NT2/D1 (cell line): ENCODE measurements at regions not wholly inside any gene's neighbourhood (a gene's known extent, or its start where the extent isn't known, plus 50 kb on each side); places are given as distances from the start of the nearest gene placed in this dataset.
"Not testable (repeated sequence)": the region's sequence is repeated elsewhere in the genome, so short reads cannot be mapped to it uniquely, and the experiment has no call there.

Source experiments
- DNase-seq: peaks from one replicate; pipeline ENCODE4 v3.0.0-alpha.2; 2011; ENCODE audit warnings: low read depth, low spot score
- H3K27me3 ChIP-seq: 2 replicates; pipeline ENCODE4 v1.6.0; 2011; ENCODE audit warnings: mild to moderate bottlenecking; ENCODE audit not compliant: insufficient read length, insufficient read depth
- H3K36me3 ChIP-seq: 2 replicates; pipeline ENCODE4 v1.6.1; 2011; ENCODE audit warnings: mild to moderate bottlenecking, low read length, mixed read lengths; ENCODE audit not compliant: insufficient read depth, insufficient read length
- H3K4me1 ChIP-seq: 2 replicates; pipeline ENCODE4 v1.5.1; 2011; ENCODE audit not compliant: insufficient read depth, insufficient read length
- H3K4me3 ChIP-seq: 2 replicates; pipeline ENCODE4 v1.5.1; 2011; ENCODE audit warnings: low read depth; ENCODE audit not compliant: insufficient read length
- H3K9ac ChIP-seq: 2 replicates; pipeline ENCODE4 v1.6.0; 2011; ENCODE audit warnings: low read depth; ENCODE audit not compliant: insufficient read length
- H3K9me3 ChIP-seq: 2 replicates; pipeline ENCODE4 v1.5.1; 2011; ENCODE audit warnings: mild to moderate bottlenecking, low read length; ENCODE audit not compliant: insufficient read depth
- SUZ12 ChIP-seq: IDR thresholded peaks from 2 replicates; pipeline ENCODE4 v1.6.1; 2011; ENCODE audit not compliant: insufficient read length, insufficient read depth; ENCODE audit errors: extremely low read depth
- YY1 ChIP-seq: IDR thresholded peaks from 2 replicates; pipeline ENCODE4 v1.6.1; 2011; ENCODE audit not compliant: insufficient read length, insufficient read depth
- ZNF274 ChIP-seq: IDR thresholded peaks from 2 replicates; pipeline ENCODE4 v1.6.1; 2011; ENCODE audit warnings: mild to moderate bottlenecking, low read depth, low read length

DNA sequence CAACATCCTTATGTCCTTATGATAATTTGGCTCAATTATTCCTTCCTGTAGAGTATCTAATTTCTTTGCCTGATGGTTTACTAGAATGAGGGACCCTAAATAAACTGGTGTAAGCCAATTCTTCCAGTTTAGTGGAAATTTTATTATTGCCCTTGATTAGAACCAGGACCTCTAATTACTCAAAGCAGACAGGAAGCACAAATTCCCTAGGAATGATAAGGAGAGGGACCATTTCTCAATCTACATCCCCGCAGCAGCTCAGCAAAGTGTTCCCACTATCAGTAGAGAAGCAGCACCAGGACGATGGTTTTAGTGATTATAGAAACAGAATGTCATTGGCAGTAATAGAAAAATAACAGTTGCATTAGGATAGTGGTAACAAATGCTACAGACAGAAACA, 97.1 kb downstream of the PLPPR4 start:
- TF ChIP-seq ZNF274 (no peak), SUZ12 (no peak), YY1 (no peak)
- Histone ChIP-seq H3K36me3 (no peaks in the 10 kb centered on the region), H3K9ac (no peak overlapping the region), H3K9me3 (no peaks in the 10 kb centered on the region), H3K27me3 (no peaks in the 10 kb centered on the region), H3K4me1 (no peaks in the 10 kb centered on the region), H3K4me3 (no peak overlapping the region)
- no peak for DNase-seq

DNA sequence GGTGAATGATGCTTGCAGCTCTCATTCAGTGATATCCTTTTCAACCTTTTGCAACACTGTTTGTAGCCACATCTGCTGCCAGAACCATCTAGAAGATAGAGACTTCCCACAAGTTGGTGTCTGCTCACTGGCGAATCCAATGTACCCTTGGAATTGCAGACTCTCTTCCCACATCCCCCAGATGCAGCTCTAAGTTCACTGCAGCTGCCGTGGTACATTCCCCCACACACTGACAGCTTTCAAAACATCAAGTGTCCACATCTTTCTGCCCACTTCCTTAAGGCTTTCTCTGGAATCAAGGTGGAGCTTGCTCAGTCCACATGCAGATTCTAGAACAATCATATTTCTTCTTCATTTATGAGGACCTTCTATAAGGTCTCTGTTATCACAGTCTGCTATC, 99.2 kb downstream of the PLPPR4 start:
- H3K4me3 ChIP-seq, result no peak overlapping the region
- H3K27me3 ChIP-seq, result no peaks in the 10 kb centered on the region
- H3K4me1 ChIP-seq, result no peaks in the 10 kb centered on the region
- DNase-seq, result no peak
- H3K36me3 ChIP-seq, result no peaks in the 10 kb centered on the region
- TF ChIP-seq SUZ12 (no peak), ZNF274 (no peak), YY1 (no peak)
- no peaks in the 10 kb centered on the region for H3K9me3 ChIP-seq
- H3K9ac ChIP-seq, result no peak overlapping the region

DNA sequence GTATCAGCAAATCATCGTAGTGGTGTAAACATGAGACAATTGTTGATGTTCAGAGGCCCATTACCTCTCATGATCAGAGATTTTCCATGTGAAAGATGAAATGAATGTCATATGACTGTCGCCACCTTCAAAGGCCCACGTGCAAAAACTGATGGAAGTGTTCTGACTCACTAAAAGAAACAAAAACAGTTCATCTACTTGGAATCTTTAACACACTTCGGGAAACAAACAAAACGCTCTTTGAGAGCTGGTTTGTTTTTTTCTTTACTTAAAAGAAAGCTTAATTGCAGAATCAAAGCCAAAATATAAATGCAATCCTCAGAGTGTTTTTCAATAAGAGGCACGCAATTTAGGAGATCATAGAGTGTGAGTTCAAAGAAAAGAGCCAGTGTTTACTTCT, 100.8 kb downstream of the PLPPR4 start:
- Histone ChIP-seq H3K9me3 (no peaks in the 10 kb centered on the region), H3K4me1 (no peaks in the 10 kb centered on the region), H3K4me3 (no peak overlapping the region), H3K27me3 (no peaks in the 10 kb centered on the region), H3K9ac (no peak overlapping the region), H3K36me3 (no peaks in the 10 kb centered on the region)
- TF ChIP-seq YY1, result no peak
- TF ChIP-seq ZNF274, result no peak
- TF ChIP-seq SUZ12, result no peak
- DNase-seq, result no peak

DNA sequence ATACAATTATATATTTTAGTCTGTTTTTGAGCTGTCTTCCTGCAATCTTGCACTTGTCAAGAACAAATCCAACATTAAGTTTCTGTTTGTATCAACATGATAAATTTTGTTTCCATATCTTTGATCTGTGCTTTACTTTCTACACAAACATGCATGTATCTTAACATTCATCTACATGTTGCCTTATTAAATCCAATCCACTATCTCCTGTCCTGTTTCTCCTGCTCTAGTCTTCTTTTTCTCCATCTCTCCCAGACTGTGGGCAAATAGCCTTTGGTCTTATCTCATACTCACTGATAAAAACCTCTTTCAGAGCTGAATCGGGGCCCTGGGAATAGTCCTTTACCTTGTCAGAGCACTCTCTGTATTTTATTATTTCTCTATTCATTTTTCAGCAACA, 101.3 kb downstream of the PLPPR4 start:
- DNase-seq, result no peak
- H3K4me1 ChIP-seq, result no peaks in the 10 kb centered on the region
- TF ChIP-seq SUZ12 (no peak), ZNF274 (no peak), YY1 (no peak)

DNA sequence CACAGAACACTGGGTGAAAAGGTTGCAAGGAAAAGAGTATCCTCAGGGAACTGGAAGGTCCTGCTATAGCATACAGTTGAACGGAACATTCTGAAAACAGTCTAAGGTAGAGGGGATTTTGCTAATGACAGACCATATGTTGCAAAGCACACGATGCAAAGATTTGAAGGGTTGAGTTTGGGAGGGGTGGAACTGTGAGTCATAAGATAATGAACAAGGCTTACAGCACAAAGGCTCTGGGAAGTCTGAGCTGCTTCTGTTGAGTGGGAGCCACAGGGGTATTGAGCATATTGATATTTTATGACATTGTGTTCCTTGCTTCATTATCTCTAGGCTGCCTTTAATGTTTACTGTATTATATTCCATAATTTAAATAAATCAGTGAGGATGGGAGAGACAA, 104.9 kb downstream of the PLPPR4 start:
- no peak for DNase-seq
- TF ChIP-seq ZNF274 (no peak), SUZ12 (no peak), YY1 (no peak)
- H3K27me3 ChIP-seq, result no peaks in the 10 kb centered on the region
- H3K9ac ChIP-seq, result no peak overlapping the region
- H3K9me3 ChIP-seq, result no peaks in the 10 kb centered on the region
- H3K4me1 ChIP-seq, result no peaks in the 10 kb centered on the region
- H3K36me3 ChIP-seq, result no peaks in the 10 kb centered on the region
- no peak overlapping the region for H3K4me3 ChIP-seq

More for the DNA sequence above, 101.3 kb downstream of the PLPPR4 start:
- Histone ChIP-seq H3K9me3 (no peaks in the 10 kb centered on the region), H3K4me3 (no peak overlapping the region), H3K27me3 (no peaks in the 10 kb centered on the region), H3K36me3 (no peaks in the 10 kb centered on the region), H3K9ac (no peak overlapping the region)

DNA sequence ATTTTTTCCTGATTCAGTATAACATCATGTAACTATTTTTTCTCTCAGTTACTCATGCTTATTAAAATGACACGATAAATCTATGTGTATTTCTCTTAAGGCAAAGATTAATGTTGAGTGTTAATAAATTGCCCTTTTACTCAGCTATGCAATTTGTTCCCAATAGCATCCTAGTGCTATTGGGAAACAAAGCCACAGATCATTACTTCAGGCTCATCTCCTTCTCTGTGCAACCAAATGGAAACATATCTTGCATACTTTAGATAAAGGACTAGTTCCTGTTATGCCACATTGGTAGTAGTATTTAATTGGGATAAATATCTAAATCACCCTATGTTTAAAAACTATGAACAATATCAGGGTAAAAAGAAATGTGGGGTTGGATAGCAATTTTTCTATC, 106.2 kb downstream of the PLPPR4 start:
- no peak for DNase-seq
- Histone ChIP-seq H3K9ac (no peak overlapping the region), H3K4me1 (no peaks in the 10 kb centered on the region), H3K27me3 (no peaks in the 10 kb centered on the region), H3K36me3 (no peaks in the 10 kb centered on the region), H3K9me3 (no peaks in the 10 kb centered on the region), H3K4me3 (no peak overlapping the region)
- no peak for TF ChIP-seq SUZ12
- no peak for TF ChIP-seq ZNF274
- TF ChIP-seq YY1, result no peak

DNA sequence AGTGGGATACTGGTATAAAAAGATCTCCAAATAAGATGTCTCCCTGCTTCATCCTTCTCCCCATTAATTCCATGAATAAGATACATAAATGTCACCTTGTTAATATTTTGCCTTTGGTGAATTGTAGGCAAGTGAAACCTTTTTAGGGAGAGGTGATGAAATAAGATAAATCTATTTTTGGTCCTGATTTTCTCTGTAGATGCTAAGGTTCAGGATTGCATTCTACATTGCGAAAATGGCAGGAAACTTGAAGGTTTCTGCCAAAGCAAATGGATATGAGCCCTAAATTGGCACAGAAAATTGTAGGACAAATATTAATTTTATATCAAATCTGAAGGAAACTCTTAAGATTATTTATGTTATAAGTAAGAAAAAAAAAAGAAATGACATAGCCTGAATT, 107.1 kb downstream of the PLPPR4 start:
- Histone ChIP-seq H3K4me3 (no peak overlapping the region), H3K9me3 (no peaks in the 10 kb centered on the region), H3K27me3 (no peaks in the 10 kb centered on the region), H3K9ac (no peak overlapping the region), H3K36me3 (no peaks in the 10 kb centered on the region), H3K4me1 (no peaks in the 10 kb centered on the region)
- no peak for DNase-seq
- TF ChIP-seq ZNF274 (no peak), SUZ12 (no peak), YY1 (no peak)

DNA sequence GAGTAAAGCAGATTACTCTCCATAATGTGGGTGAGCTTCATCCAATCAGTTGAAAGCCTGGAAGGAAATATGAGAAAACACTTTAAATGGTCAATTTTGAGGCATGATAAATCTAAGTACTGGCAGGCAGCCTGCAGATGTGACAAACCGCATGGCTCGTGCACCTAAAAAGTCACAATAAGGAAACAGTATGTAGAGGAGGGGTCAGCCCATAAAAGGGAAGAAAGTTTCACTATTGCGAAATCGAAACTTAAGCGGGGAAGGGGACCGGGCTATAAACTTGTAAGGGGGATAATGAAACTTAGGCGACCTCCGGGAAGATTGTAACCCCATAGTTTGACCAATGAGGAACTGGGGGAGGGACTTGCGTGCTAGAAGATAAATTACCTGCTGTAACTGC, 109.8 kb downstream of the PLPPR4 start:
- H3K9me3 ChIP-seq, result no peaks in the 10 kb centered on the region
- TF ChIP-seq SUZ12 (no peak), ZNF274 (no peak)
- no peak overlapping the region for H3K4me3 ChIP-seq
- H3K27me3 ChIP-seq, result no peaks in the 10 kb centered on the region
- no peaks in the 10 kb centered on the region for H3K36me3 ChIP-seq
- no peaks in the 10 kb centered on the region for H3K4me1 ChIP-seq
- no peak overlapping the region for H3K9ac ChIP-seq
- no peak for DNase-seq

DNA sequence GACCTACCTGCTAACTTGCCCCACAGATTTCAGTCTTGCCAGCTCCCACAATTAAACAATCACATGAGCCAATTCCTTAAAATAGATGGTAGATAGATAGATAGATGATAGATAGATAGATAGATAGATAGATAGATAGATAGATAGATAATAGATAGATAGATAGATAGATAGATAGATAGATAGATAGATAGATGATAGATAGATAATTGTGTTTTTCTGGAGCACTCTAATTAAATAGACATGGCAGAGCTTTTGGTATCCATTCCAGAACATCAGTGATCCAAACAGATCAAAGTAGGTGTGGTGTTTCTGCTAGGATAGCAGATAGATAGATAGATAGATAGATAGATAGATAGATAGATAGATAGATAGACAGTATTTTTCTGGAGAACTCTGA, 110.4 kb downstream of the PLPPR4 start:
- H3K36me3 ChIP-seq, H3K4me1 ChIP-seq, DNase-seq, H3K9ac ChIP-seq, H3K9me3 ChIP-seq, H3K27me3 ChIP-seq, H3K4me3 ChIP-seq: not testable (repeated sequence)
